HCT116 (cell line): ENCODE measurements at regions not wholly inside any gene's neighbourhood (a gene's known extent, or its start where the extent isn't known, plus 50 kb on each side); places are given as distances from the start of the nearest gene placed in this dataset.

Experiments used
- ATAC-seq: fragments of 200-7000 bp; cut with Tn5 transposase; 2 replicates; pipeline ENCODE4 v1.9.1; 2020; ENCODE audit warnings: mild to moderate bottlenecking, moderate library complexity
- BruUV-seq: library from RNA; stranded (reverse); fragments of 400-500 nt; replicated peaks from 2 replicates; lab custom pipeline; 2021; lab: Mats Ljungman, UMichigan
- CTCF ChIA-PET: fragments of 300-600 bp; sonication (Branson Sonifier 250); formaldehyde crosslinking; loops from one replicate; lab custom pipeline; 2021; ENCODE audit warnings: antibody characterized with exemption; lab: Charles Lee
- POLR2A ChIA-PET: fragments of 300-600, 350-600 bp; sonication (Branson Sonifier 250); formaldehyde crosslinking; loops from one replicate; lab custom pipeline; 2021; ENCODE audit warnings: antibody characterized with exemption; lab: Charles Lee
- RAD21 ChIA-PET, 2 experiments: fragments of 300-600 bp; sonication (Branson Sonifier 250); formaldehyde crosslinking; loops; one replicate each; lab custom pipeline; 2023; ENCODE audit warnings: low total read pairs in 2 of 2; ENCODE audit not compliant: uncharacterized antibody in 2 of 2, unreplicated experiment in 2 of 2, low non-redundant PET in 1 of 2; lab: Charles Lee
- DNase-seq: peaks from one replicate; pipeline ENCODE4 v3.0.0-alpha.2; 2010; ENCODE audit warnings: low read depth, low spot score
- H2AFZ ChIP-seq: fragments of 200-600 bp; shearing (Covaris generic), sonication (generic); 2 replicates; pipeline ENCODE4 v1.6.1; 2017; ENCODE audit warnings: low read depth, mixed run types, mixed read lengths, antibody characterized with exemption, low read length; ENCODE audit not compliant: poor library complexity, severe bottlenecking
- H3K27ac ChIP-seq: 2 replicates; pipeline ENCODE4 v1.5.1; 2012; ENCODE audit warnings: low read depth, low read length
- H3K27me3 ChIP-seq: fragments of 200-600 bp; sonication (generic); 2 replicates; pipeline ENCODE4 v1.6.1; 2016; ENCODE audit warnings: mixed run types, low read length, mixed read lengths; ENCODE audit not compliant: insufficient read depth
- H3K36me3 ChIP-seq, 2 experiments: fragments of 200-500 bp in 1 of 2; fragments of 200-600 bp in 1 of 2; sonication (Bioruptor generic) in 1 of 2; sonication (generic) in 1 of 2; 2 replicates each; pipeline versions ENCODE4 v1.5.1 to v1.6.1; 2014 to 2016; ENCODE audit warnings: low read length in 2 of 2, inconsistent platforms in 1 of 2, mixed read lengths in 1 of 2, mixed run types in 1 of 2; ENCODE audit not compliant: insufficient read depth in 2 of 2, control insufficient read depth in 1 of 2
- H3K4me1 ChIP-seq, 2 experiments: fragments of 200-600 bp in 1 of 2; sonication (generic) in 1 of 2; 2 replicates each; pipeline versions ENCODE4 v1.5.1 to v1.6.1; 2012 to 2017; ENCODE audit warnings: low read length in 2 of 2, inconsistent platforms in 1 of 2, mild to moderate bottlenecking in 1 of 2, mixed read lengths in 1 of 2, mixed run types in 1 of 2, moderate library complexity in 1 of 2; ENCODE audit not compliant: insufficient read depth in 2 of 2, control insufficient read depth in 1 of 2
- H3K4me2 ChIP-seq: fragments of 200-600 bp; sonication (generic); 2 replicates; pipeline ENCODE4 v1.6.1; 2017; ENCODE audit warnings: mixed run types, low read length, mixed read lengths
- H3K4me3 ChIP-seq, 2 experiments: fragments of 200-600 bp in 1 of 2; sonication (generic) in 1 of 2; replicated peaks in 1 of 2; 2 replicates each; pipeline ENCODE4 v1.5.1; 2011 to 2016; ENCODE audit warnings: low read length in 2 of 2, control low read depth in 1 of 2, low read depth in 1 of 2, mild to moderate bottlenecking in 1 of 2, mixed read lengths in 1 of 2, mixed run types in 1 of 2
- H3K79me2 ChIP-seq: fragments of 200-600 bp; sonication (generic); 2 replicates; pipeline ENCODE4 v1.6.1; 2017; ENCODE audit warnings: mild to moderate bottlenecking, mixed run types, low read length, moderate library complexity, mixed read lengths; ENCODE audit not compliant: insufficient read depth
- H3K9ac ChIP-seq: fragments of 200-600 bp; sonication (generic); 2 replicates; pipeline ENCODE4 v1.6.1; 2016; ENCODE audit warnings: low read length, mixed read lengths
- H3K9me2 ChIP-seq: fragments of 200-600 bp; sonication (generic), shearing (Covaris generic); 2 replicates; pipeline ENCODE4 v1.6.1; 2017; ENCODE audit warnings: mixed run types, mild to moderate bottlenecking, moderate library complexity; ENCODE audit not compliant: insufficient read depth
- H3K9me3 ChIP-seq, 2 experiments: fragments of 200-500 bp in 1 of 2; fragments of 200-600 bp in 1 of 2; sonication (Bioruptor generic) in 1 of 2; sonication (generic) in 1 of 2; 2 replicates each; pipeline ENCODE4 v1.6.1; 2014 to 2017; ENCODE audit warnings: low read length in 2 of 2, mixed read lengths in 2 of 2, inconsistent platforms in 1 of 2, low read depth in 1 of 2, mild to moderate bottlenecking in 1 of 2, mixed run types in 1 of 2, moderate library complexity in 1 of 2; ENCODE audit not compliant: control insufficient read depth in 1 of 2, insufficient read depth in 1 of 2
- H4K20me1 ChIP-seq: fragments of 200-600 bp; sonication (generic), shearing (Covaris generic); 2 replicates; pipeline ENCODE4 v1.6.1; 2017; ENCODE audit warnings: mixed run types, mild to moderate bottlenecking, moderate library complexity; ENCODE audit not compliant: insufficient read depth
- ATF3 ChIP-seq: IDR thresholded peaks from 2 replicates; pipeline ENCODE4 v1.6.1; 2012
- CBX3 ChIP-seq: IDR thresholded peaks from 2 replicates; pipeline ENCODE4 v1.6.1; 2012; ENCODE audit warnings: low read depth
- CEBPB ChIP-seq: IDR thresholded peaks from 2 replicates; pipeline ENCODE4 v1.6.1; 2012; ENCODE audit warnings: low read depth
- CTCF ChIP-seq, 3 experiments: fragments of 200-600 bp in 1 of 3; sonication (generic) in 1 of 3; IDR thresholded peaks in 2 of 3; conservative IDR thresholded peaks in 1 of 3; 2 replicates each; pipeline ENCODE4 v1.5.1; 2012 to 2017; ENCODE audit warnings: low read depth in 2 of 3, low read length in 2 of 3, antibody characterized with exemption in 1 of 3, borderline replicate concordance in 1 of 3, control low read depth in 1 of 3, mild to moderate bottlenecking in 1 of 3, mixed read lengths in 1 of 3, mixed run types in 1 of 3, moderate library complexity in 1 of 3; ENCODE audit not compliant: insufficient read depth in 1 of 3
- EGR1 ChIP-seq: IDR thresholded peaks from 2 replicates; pipeline ENCODE4 v1.6.1; 2012; ENCODE audit warnings: low read depth
- ELF1 ChIP-seq: IDR thresholded peaks from 2 replicates; pipeline ENCODE4 v1.6.1; 2012; ENCODE audit warnings: low read depth, borderline replicate concordance
- EZH2 ChIP-seq: fragments of 200-600 bp; sonication (generic); IDR thresholded peaks from 2 replicates; pipeline ENCODE4 v1.6.1; 2017; ENCODE audit warnings: antibody characterized with exemption, mixed run types
- EZH2phosphoT487 ChIP-seq: fragments of 200-600 bp; IDR thresholded peaks from 2 replicates; pipeline ENCODE4 v1.6.1; 2018; ENCODE audit warnings: antibody characterized with exemption, borderline replicate concordance
- JUND ChIP-seq: IDR thresholded peaks from 2 replicates; pipeline ENCODE4 v1.6.1; 2012
- MAX ChIP-seq: IDR thresholded peaks from 2 replicates; pipeline ENCODE4 v1.6.1; 2012
- POLR2A ChIP-seq: IDR thresholded peaks from 2 replicates; pipeline ENCODE4 v1.7.0; 2011; ENCODE audit warnings: borderline replicate concordance; ENCODE audit not compliant: insufficient read depth, insufficient read length; ENCODE audit errors: extremely low read depth
- POLR2AphosphoS5 ChIP-seq: IDR thresholded peaks from 2 replicates; pipeline ENCODE4 v1.6.1; 2011; ENCODE audit warnings: mild to moderate bottlenecking, low read depth, low read length, moderate library complexity
- RAD21 ChIP-seq: IDR thresholded peaks from 2 replicates; pipeline ENCODE4 v1.6.1; 2012; ENCODE audit warnings: low read depth, mild to moderate bottlenecking
- SP1 ChIP-seq: IDR thresholded peaks from 2 replicates; pipeline ENCODE4 v1.6.1; 2012; ENCODE audit warnings: low read depth
- YY1 ChIP-seq: IDR thresholded peaks from 2 replicates; pipeline ENCODE4 v1.6.1; 2011; ENCODE audit warnings: low read length, low read depth, moderate library complexity, mild to moderate bottlenecking; ENCODE audit not compliant: insufficient replicate concordance; ENCODE audit errors: extremely low read depth
- ZBTB33 ChIP-seq: IDR thresholded peaks from 2 replicates; pipeline ENCODE4 v1.6.1; 2011; ENCODE audit warnings: mild to moderate bottlenecking, low read length, moderate library complexity; ENCODE audit not compliant: insufficient replicate concordance; ENCODE audit errors: extremely low read depth
- ZFX ChIP-seq: fragments of 450-650 bp; IDR thresholded peaks from 2 replicates; pipeline ENCODE4 v1.6.1; 2017
- intact Hi-C: fragments of 100-400 bp; cut with micrococcal nuclease; formaldehyde crosslinking; loops from 2 replicates; pipeline ENCODE4 v1.10.0; 2022

GRCh38 chr9:107109324-107109723 is 173.8 kb upstream of the RAD23B start:
- ChIA-PET CTCF (no interaction called here), POLR2A (no interaction called here), RAD21 (no interaction called here)
- H3K79me2 ChIP-seq: no peaks in the 10 kb centered on the region
- ATAC-seq: no peak
- H3K27ac ChIP-seq: no peak overlapping the region
- no peaks in the 10 kb centered on the region for H4K20me1 ChIP-seq
- no peak overlapping the region for H3K4me3 ChIP-seq
- H3K9me3 ChIP-seq: no peaks in the 10 kb centered on the region
- H3K9me2 ChIP-seq: no peaks in the 10 kb centered on the region
- H2AFZ ChIP-seq: no peak overlapping the region
- no TSS peak for BruUV-seq
- H3K36me3 ChIP-seq: no peaks in the 10 kb centered on the region
- TF ChIP-seq YY1 (no peak), POLR2A (no peak), CBX3 (no peak), RAD21 (no peak), MAX (no peak), ATF3 (no peak), CEBPB (no peak), ZFX (no peak), POLR2AphosphoS5 (no peak), SP1 (no peak), EZH2phosphoT487 (no peak), EZH2 (no peak), EGR1 (no peak), ZBTB33 (no peak), JUND (no peak), CTCF (IDR thresholded peaks at IDR 0.05 in 2 of 3, conservative IDR thresholded peaks at IDR 0.05 in 1 of 3; ENCODE audit: borderline replicate concordance in 1 of 3, insufficient read depth in 1 of 3, low read depth in 2 of 3, low read length in 2 of 3) (no peak), ELF1 (no peak)
- H3K27me3 ChIP-seq: peaks cover 38% of the 10 kb centered on the region; the same call in 1 of the 2 replicates
- no peak overlapping the region for H3K4me2 ChIP-seq
- H3K9ac ChIP-seq: no peak overlapping the region
- DNase-seq: no peak
- no peaks in the 10 kb centered on the region for H3K4me1 ChIP-seq
- intact Hi-C loops: no loop called here
